ENCODE measurements at regions not wholly inside any gene's neighbourhood (a gene's known extent, or its start where the extent isn't known, plus 50 kb on each side); places are given as distances from the start of the nearest gene placed in this dataset.

GRCh38 chr4:78721747-78722146 is 54.4 kb upstream of the BMP2K start:
- Histone ChIP-seq H3K4me1 (peaks cover 0 to 32% (median 25%) of the 10 kb centered on the region in 9 donors), H3K9me3 (no peaks in the 10 kb centered on the region), H3K36me3 (no peaks in the 10 kb centered on the region), H3K27me3 (no peaks in the 10 kb centered on the region), H3K27ac (peak overlapping the region in 3 of 10 donors; percentile 23 to 64 (median 25)), H3K4me3 (no peak overlapping the region)
- intact Hi-C loops (cut with DNase I): no loop called here
- ATAC-seq: no peak
- WGBS, 2 donors: 73 to 77% methylated on average over 4 of the region's 4 CpGs
- no peak for DNase-seq
- no peak for TF ChIP-seq CTCF (IDR thresholded peaks at IDR 0.05)

GRCh38 chr4:78722320-78722719 is 53.8 kb upstream of the BMP2K start:
- TF ChIP-seq CTCF (IDR thresholded peaks at IDR 0.05): no peak
- WGBS, 2 donors: 58 to 66% methylated on average over 5 of the region's 5 CpGs
- no peaks in the 10 kb centered on the region for H3K36me3 ChIP-seq
- H3K27me3 ChIP-seq: no peaks in the 10 kb centered on the region
- peaks cover 0 to 32% (median 25%) of the 10 kb centered on the region in 9 donors for H3K4me1 ChIP-seq
- ATAC-seq (peak in 3 of 8 donors; percentile 15 to 34 (median 28)), DNase-seq (no peak)
- no peak overlapping the region for H3K4me3 ChIP-seq
- H3K9me3 ChIP-seq: no peaks in the 10 kb centered on the region
- intact Hi-C loops (cut with DNase I): no loop called here
- peak overlapping the region in 3 of 10 donors; percentile 25 to 64 (median 42) for H3K27ac ChIP-seq

GRCh38 chr4:78722878-78723277 is 53.3 kb upstream of the BMP2K start:
- H3K36me3 ChIP-seq: no peaks in the 10 kb centered on the region
- DNase-seq (no peak), ATAC-seq (no peak)
- no peaks in the 10 kb centered on the region for H3K27me3 ChIP-seq
- intact Hi-C loops (cut with DNase I): no loop called here
- peak overlapping the region in 1 of 10 donors; percentile 64 for H3K27ac ChIP-seq
- H3K9me3 ChIP-seq: no peaks in the 10 kb centered on the region
- TF ChIP-seq CTCF (IDR thresholded peaks at IDR 0.05): no peak
- no peak overlapping the region for H3K4me3 ChIP-seq
- H3K4me1 ChIP-seq: peaks cover 0 to 32% (median 25%) of the 10 kb centered on the region in 9 donors

Data from heart right ventricle (tissue), 16 donors.